Mammary epithelial cell (primary cell): ENCODE measurements at regions not wholly inside any gene's neighbourhood (a gene's known extent, or its start where the extent isn't known, plus 50 kb on each side); places are given as distances from the start of the nearest gene placed in this dataset.

Experiments used
- EZH2 ChIP-seq: IDR thresholded peaks from 2 replicates; pipeline ENCODE4 v1.6.1; 2012; ENCODE audit warnings: low read length, inconsistent platforms, borderline replicate concordance
- TF ChIP-seq, protein P1 (sequence below), 2 donors: IDR thresholded peaks in 1 of 2; conservative IDR thresholded peaks in 1 of 2; 2 replicates each; pipeline ENCODE4 v1.5.1; 2011 to 2012; ENCODE audit warnings: inconsistent platforms in 2 of 2, low read length in 2 of 2, mild to moderate bottlenecking in 2 of 2, control low read depth in 1 of 2, low read depth in 1 of 2; ENCODE audit not compliant: insufficient read depth in 1 of 2; ENCODE audit errors: extremely low read depth in 1 of 2

DNA sequence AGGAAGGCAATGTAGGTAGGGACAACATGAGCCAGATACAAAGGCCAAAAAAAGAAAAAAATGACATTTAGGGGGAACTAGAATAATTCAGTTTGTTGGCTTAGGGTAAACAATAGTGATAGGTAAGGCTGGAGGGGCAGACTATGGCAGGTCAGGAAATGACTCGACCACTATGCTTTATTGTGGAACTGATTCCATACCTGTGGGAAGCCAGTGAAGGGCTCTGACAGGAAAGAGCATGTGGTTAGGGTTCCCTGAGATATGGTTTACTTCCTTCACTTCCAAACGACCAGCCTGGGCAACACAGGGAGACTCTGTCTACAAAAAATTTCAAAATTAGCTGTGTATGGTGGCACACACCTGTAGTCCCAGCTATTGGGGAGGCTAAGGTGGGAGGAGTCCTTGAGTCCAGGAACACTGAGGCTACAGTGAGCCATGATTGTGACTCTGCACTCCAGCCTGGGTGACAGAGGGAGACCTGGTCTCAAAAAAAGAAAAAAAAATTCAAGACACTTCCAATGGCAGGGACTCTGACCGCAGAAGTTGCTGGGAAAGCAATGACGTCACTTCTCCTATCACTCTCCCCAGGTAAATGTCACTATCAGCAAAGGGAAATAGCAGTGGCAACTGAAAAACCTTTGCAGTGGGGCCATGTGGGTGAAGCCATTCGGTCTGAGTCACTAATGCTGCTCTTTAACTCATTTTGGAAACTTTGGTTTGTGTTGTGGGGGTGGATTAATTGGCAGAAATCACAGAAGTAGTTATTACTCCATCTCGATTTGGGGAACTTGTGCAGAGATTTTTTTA, 192.8 kb upstream of the TSC22D1 start:
- TF ChIP-seq, protein P1, sequence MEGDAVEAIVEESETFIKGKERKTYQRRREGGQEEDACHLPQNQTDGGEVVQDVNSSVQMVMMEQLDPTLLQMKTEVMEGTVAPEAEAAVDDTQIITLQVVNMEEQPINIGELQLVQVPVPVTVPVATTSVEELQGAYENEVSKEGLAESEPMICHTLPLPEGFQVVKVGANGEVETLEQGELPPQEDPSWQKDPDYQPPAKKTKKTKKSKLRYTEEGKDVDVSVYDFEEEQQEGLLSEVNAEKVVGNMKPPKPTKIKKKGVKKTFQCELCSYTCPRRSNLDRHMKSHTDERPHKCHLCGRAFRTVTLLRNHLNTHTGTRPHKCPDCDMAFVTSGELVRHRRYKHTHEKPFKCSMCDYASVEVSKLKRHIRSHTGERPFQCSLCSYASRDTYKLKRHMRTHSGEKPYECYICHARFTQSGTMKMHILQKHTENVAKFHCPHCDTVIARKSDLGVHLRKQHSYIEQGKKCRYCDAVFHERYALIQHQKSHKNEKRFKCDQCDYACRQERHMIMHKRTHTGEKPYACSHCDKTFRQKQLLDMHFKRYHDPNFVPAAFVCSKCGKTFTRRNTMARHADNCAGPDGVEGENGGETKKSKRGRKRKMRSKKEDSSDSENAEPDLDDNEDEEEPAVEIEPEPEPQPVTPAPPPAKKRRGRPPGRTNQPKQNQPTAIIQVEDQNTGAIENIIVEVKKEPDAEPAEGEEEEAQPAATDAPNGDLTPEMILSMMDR (conservative IDR thresholded peaks at IDR 0.05 in 1 of 2, IDR thresholded peaks at IDR 0.05 in 1 of 2; ENCODE audit: extremely low read depth in 1 of 2, insufficient read depth in 1 of 2, low read depth in 1 of 2, low read length in 2 of 2) = no peak
- TF ChIP-seq EZH2 = no peak
